ENCODE measurements at regions not wholly inside any gene's neighbourhood (a gene's known extent, or its start where the extent isn't known, plus 50 kb on each side); places are given as distances from the start of the nearest gene placed in this dataset.

DNA sequence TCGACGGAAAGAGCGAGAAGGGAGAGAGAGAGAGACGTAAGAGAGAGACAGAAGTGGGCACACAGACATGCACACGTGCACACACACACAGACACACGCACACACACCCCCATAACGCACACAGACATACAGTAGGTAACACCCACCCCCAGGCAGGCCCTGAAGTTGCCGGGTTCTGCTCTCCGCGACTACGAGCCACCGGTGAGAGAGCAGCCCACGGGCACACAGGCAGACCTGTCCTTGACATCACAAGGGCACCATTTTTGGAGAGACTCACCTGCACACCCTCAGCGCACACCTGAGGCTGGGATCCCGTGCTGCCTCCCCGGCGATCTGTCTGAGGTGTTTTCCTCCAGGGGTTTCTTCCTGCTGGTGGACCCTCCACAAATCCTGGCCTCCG is 1171.0 kb upstream of the PCDH10 start:
- Histone ChIP-seq H3K36me3 (ENCODE audit: low read length) (no peaks in the 10 kb centered on the region), H4K20me1 (ENCODE audit: low read depth, low read length) (no peaks in the 10 kb centered on the region), H2AFZ (ENCODE audit: low read depth, low read length, severe bottlenecking) (no peak overlapping the region), H3K79me2 (ENCODE audit: insufficient read depth, low read length) (no peaks in the 10 kb centered on the region), H3K9me2 (replicated peaks; ENCODE audit: insufficient read depth, low read length) (no peaks in the 10 kb centered on the region), H3K9me3 (ENCODE audit: insufficient read depth, low read length) (no peaks in the 10 kb centered on the region), H3F3A (ENCODE audit: insufficient read depth) (no peaks in the 10 kb centered on the region), H3K4me3 (ENCODE audit: insufficient read depth, low read length, poor library complexity, severe bottlenecking) (no peak overlapping the region), H3K4me2 (ENCODE audit: low read depth, low read length, poor library complexity, severe bottlenecking) (no peak overlapping the region), H3K27ac (ENCODE audit: low read depth, low read length) (no peak overlapping the region), H3K9ac (ENCODE audit: low read length) (no peak overlapping the region), H3K27me3 (ENCODE audit: low read length) (no peaks in the 10 kb centered on the region)
- TF ChIP-seq EZH2phosphoT487 (conservative IDR thresholded peaks at IDR 0.05; ENCODE audit: low read length) (no peak), CTCF (IDR thresholded peaks at IDR 0.05; ENCODE audit: insufficient read depth, low read length, poor library complexity, severe bottlenecking) (no peak)

GRCh38 chr4:131989576-131989975 is 1159.5 kb upstream of the PCDH10 start:
- H3K4me2 ChIP-seq (ENCODE audit: low read depth, low read length, poor library complexity, severe bottlenecking), result no peak overlapping the region
- H2AFZ ChIP-seq (ENCODE audit: low read depth, low read length, severe bottlenecking), result no peak overlapping the region
- no peak overlapping the region for H3K4me3 ChIP-seq (ENCODE audit: insufficient read depth, low read length, poor library complexity, severe bottlenecking)
- H3K79me2 ChIP-seq (ENCODE audit: insufficient read depth, low read length), result no peaks in the 10 kb centered on the region
- no peak overlapping the region for H3K27ac ChIP-seq (ENCODE audit: low read depth, low read length)
- no peak overlapping the region for H3K9ac ChIP-seq (ENCODE audit: low read length)
- H3K9me3 ChIP-seq (ENCODE audit: insufficient read depth, low read length), result no peaks in the 10 kb centered on the region
- no peaks in the 10 kb centered on the region for H3F3A ChIP-seq (ENCODE audit: insufficient read depth)
- no peaks in the 10 kb centered on the region for H3K27me3 ChIP-seq (ENCODE audit: low read length)
- H4K20me1 ChIP-seq (ENCODE audit: low read depth, low read length), result no peaks in the 10 kb centered on the region
- no peaks in the 10 kb centered on the region for H3K36me3 ChIP-seq (ENCODE audit: low read length)
- no peaks in the 10 kb centered on the region for H3K9me2 ChIP-seq (replicated peaks; ENCODE audit: insufficient read depth, low read length)
- no peak for TF ChIP-seq CTCF (IDR thresholded peaks at IDR 0.05; ENCODE audit: insufficient read depth, low read length, poor library complexity, severe bottlenecking)
- no peak for TF ChIP-seq EZH2phosphoT487 (conservative IDR thresholded peaks at IDR 0.05; ENCODE audit: low read length)

DNA sequence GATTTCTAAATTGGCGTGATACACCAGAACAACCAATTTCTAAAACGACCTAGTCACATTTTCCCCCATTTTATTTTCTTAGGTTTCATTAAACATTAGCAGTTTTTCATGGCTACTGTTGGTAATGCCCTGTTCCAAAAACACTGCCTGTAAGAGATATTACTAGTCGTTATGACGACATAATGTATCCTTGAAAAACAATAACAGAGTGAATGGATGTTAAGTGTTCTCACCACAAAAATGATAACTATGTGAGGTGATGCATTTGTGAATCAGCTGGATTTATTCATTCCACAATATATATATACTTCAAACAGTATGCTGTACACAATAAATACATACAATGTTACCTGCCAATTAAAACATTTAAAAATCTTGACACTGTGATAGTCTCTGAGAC is 1147.6 kb upstream of the PCDH10 start:
- Histone ChIP-seq H3K4me2 (ENCODE audit: low read depth, low read length, poor library complexity, severe bottlenecking) (no peak overlapping the region), H4K20me1 (ENCODE audit: low read depth, low read length) (no peaks in the 10 kb centered on the region), H3K27ac (ENCODE audit: low read depth, low read length) (no peak overlapping the region), H3K9ac (ENCODE audit: low read length) (no peak overlapping the region), H3K9me2 (replicated peaks; ENCODE audit: insufficient read depth, low read length) (no peaks in the 10 kb centered on the region), H3F3A (ENCODE audit: insufficient read depth) (no peaks in the 10 kb centered on the region), H3K79me2 (ENCODE audit: insufficient read depth, low read length) (no peaks in the 10 kb centered on the region), H3K9me3 (ENCODE audit: insufficient read depth, low read length) (no peaks in the 10 kb centered on the region), H2AFZ (ENCODE audit: low read depth, low read length, severe bottlenecking) (no peak overlapping the region), H3K4me3 (ENCODE audit: insufficient read depth, low read length, poor library complexity, severe bottlenecking) (no peak overlapping the region), H3K36me3 (ENCODE audit: low read length) (no peaks in the 10 kb centered on the region), H3K27me3 (ENCODE audit: low read length) (no peaks in the 10 kb centered on the region)
- TF ChIP-seq CTCF (IDR thresholded peaks at IDR 0.05; ENCODE audit: insufficient read depth, low read length, poor library complexity, severe bottlenecking), result no peak
- TF ChIP-seq EZH2phosphoT487 (conservative IDR thresholded peaks at IDR 0.05; ENCODE audit: low read length), result no peak

DNA sequence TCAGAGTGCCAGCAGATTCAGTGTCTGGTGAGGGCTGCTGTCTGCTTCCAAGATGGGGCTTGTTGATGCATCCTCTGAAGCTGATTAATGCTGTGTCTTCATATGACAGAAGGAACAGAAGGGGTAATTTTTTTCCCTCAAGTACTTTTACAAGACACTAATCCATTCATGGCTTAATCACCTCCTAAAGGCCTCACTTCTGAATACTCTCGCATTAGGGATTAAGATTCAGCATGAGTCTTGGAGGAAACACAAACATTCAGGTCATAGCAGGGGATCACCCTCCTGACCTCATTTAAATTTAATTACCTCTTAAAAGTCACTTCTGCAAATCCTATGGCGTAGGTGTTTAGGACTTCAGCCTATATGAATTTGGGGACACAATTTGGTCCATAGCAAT is 1145.5 kb upstream of the PCDH10 start:
- H3K9me3 ChIP-seq (ENCODE audit: insufficient read depth, low read length), result no peaks in the 10 kb centered on the region
- H3K4me3 ChIP-seq (ENCODE audit: insufficient read depth, low read length, poor library complexity, severe bottlenecking), result no peak overlapping the region
- H3K36me3 ChIP-seq (ENCODE audit: low read length), result no peaks in the 10 kb centered on the region
- TF ChIP-seq CTCF (IDR thresholded peaks at IDR 0.05; ENCODE audit: insufficient read depth, low read length, poor library complexity, severe bottlenecking) (no peak), EZH2phosphoT487 (conservative IDR thresholded peaks at IDR 0.05; ENCODE audit: low read length) (no peak)
- no peaks in the 10 kb centered on the region for H3F3A ChIP-seq (ENCODE audit: insufficient read depth)
- no peaks in the 10 kb centered on the region for H3K27me3 ChIP-seq (ENCODE audit: low read length)
- no peaks in the 10 kb centered on the region for H3K9me2 ChIP-seq (replicated peaks; ENCODE audit: insufficient read depth, low read length)
- no peak overlapping the region for H2AFZ ChIP-seq (ENCODE audit: low read depth, low read length, severe bottlenecking)
- H3K79me2 ChIP-seq (ENCODE audit: insufficient read depth, low read length), result no peaks in the 10 kb centered on the region
- no peak overlapping the region for H3K9ac ChIP-seq (ENCODE audit: low read length)
- H4K20me1 ChIP-seq (ENCODE audit: low read depth, low read length), result no peaks in the 10 kb centered on the region
- H3K4me2 ChIP-seq (ENCODE audit: low read depth, low read length, poor library complexity, severe bottlenecking), result no peak overlapping the region
- H3K27ac ChIP-seq (ENCODE audit: low read depth, low read length), result no peak overlapping the region

Data from SU-DHL-6 (cell line).